NCI-H460 (cell line): ENCODE measurements at regions not wholly inside any gene's neighbourhood (a gene's known extent, or its start where the extent isn't known, plus 50 kb on each side); places are given as distances from the start of the nearest gene placed in this dataset.

Source experiments
- DNase-seq: peaks from one replicate; pipeline ENCODE4 v3.0.0-alpha.2; 2016; ENCODE audit warnings: low read depth; ENCODE audit errors: extremely low read depth

DNA sequence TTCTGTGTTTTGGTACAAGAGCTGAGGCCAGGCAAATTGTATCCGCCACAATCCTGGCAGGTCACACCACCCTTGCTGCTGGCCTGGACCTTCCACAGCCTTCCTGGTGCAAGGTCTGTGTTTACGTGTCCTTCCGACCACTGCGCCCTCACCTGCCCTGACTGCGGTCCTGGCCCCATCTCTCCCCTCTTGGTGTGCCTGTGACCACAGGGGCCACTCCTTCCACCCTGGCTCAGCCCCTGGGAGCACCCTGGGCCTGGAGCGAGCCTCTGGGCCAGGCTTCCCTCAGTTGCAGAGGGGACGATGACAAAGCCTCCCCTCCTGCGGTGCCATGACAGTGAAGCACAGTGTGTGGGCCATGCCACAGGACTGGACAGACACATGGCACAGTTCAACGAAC lies 104.5 kb downstream of the PLXNA1 start:
- no peak for DNase-seq

DNA sequence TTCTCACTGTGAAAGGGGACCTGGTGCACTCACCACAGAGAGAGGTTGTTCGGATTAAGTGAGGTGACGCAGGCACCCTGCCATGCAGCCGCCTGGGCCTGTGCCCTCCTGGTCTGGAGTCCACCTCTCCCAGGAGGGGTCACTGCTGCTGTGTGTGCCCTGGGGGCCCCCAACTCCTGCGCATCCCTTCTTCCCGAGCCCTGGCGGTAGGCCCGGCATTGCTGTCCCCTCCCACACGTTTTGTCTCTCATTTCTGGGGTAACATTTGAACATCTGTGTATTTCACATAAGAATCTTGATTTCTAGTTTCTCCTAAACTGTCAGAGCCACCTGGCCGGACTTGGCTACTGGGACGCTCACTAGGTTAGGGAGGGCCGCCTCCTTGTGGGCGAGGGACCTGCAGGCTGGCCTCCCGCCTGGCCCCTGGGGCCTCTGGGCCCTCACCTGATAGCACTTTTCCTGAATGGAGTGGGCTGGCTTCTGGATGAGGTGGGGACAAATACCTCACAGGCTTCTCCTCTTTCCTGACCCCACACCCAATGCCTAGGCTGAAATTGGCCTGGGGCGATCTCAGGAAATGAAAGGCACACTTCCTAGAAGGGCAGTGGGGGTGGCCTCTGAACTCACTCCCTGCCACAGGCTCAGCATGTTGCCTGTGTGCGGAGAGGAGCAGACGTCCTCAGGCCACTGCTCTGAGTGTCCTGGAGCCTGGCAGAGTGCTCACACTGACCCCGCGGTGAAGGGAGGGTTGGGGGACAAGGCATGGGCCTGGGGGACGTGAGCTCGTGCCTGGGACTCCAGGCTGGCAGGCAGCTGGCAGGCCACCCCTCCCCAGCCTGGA lies 104.2 kb upstream of the PRR23E start:
- no peak for DNase-seq

DNA sequence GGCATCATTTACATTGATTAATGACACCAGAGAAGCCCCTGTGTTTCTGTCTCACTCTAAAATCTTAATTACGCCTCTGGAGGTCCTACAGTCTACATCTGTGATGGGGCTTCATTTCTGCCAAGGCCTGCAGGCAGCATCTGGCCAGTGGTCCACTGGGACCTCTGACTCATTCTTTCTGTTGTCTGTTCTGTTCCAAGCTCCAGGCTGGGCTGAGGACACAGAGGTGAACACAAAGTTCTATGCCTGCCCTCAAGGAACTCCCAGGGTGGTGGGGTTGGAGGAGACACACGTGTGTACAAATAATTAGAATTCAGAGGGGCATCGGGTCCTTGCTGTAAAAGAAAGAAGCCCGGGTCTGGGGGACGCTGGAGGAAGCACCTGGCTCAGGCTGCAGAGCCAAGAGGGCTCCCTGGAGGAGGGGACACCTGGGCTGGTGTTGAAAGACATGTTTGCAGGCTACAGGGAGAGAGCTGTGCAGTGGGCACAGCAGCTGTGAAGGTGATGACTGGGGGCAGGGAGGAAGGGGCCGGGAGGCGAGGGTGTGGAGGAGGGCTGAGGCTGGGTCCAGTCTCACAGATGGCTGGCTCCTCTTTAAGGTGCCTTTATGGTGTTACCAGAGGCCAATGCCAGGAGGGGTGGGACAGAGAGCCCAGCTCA lies 103.3 kb upstream of the PRR23E start:
- no peak for DNase-seq

DNA sequence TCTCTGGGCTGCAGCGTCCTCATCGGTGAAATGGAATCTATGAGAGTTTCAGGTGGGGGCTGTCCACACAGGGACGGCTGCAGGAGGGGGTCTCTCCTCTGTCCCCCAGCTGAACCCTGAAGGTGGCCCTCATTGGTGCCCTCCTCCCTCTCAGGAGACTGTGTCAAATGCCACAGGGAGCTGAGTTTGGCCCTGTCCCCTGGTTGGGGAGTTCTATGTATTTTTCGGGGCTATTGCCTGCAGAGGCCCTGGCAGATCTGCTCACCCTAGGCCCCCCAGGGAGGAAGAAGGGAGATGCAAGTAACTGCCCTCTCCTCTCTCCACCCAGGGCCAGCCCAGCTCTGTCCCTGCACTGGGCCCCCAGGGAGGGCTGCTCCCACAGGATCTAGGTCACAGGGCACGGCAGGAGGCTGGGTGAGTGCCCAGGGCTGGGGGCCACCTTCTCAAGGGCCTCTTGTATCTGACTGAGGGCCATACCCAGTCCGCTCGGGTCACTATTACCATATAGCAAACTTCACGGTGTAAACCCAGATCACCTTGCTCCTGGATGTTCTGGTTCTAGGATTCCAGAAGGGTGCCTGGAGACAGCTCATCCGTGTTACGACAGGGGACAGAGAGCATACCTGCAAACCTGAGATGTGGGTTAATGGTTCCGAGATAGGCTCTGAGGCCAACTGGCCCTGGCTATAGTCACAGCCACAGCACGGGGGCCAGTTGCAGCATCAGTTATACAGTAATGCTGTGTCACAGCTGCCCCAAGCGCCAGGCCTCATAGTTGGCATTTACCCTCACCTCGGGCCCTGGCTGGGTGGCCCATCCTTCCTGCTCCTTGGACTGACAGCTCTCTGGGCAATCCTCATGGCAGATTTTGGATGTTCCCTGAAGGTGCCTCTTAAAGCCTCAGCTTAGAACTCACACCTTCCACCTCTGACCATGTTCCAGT lies 102.4 kb upstream of the PRR23E start:
- no peak for DNase-seq

DNA sequence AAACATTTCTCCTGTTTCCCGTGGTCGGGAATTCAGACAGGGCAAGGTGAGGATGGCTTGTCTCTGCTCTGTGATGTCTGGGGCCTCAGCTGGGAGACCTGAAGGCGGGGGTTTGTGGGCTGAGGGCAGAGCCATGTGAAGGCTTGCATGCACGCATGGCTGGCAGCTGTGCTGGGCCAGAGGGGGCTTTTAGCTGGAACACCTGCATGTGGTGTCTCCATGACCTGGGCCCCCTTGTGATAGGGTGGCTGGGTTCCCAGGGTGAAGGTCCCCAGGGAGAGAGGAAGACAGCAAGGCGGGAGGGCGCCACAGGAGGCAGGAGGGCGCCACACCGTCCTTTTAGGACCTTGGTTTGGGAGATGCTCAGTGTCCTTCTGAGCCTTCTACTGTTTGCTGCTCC lies 101.6 kb upstream of the PRR23E start:
- DNase-seq: no peak

DNA sequence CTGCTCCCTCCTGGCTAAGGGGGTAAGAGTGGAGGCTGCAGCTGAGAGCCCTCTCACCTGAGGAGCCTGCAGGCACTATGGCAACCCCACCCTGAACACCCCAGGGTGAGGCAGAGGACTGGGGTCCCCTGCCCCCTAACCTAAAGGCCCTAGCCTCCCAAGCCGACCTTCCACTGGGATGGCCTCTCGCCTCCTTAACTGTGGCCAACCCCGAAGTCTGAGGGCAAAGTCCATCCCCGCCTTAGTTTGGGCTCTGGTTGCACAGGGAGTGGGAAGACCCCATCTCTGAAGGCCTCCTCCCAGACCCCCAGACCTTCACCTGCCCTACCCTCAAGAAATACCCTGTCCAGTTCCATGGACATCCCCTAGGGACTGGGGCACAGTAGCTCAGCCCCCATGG lies 100.6 kb upstream of the PRR23E start:
- no peak for DNase-seq

DNA sequence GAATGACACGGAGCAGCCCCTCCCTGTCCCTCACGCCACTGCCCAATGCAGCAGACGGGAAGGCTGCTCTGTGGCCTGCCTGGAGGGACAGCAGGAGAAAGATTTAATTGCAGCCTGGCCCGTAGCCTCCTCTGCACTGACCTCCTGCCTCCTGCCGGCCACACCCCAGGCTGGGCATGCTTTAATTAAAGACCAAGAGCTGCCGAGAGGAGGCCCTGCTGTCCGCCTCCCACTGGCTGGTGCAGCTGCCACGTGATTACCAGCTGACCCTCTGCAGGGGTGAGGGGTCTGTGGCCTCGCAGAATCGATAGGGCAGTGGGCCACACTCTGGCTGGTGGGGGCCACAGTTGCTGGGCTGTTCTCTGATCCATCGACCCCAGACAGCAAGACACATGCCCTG lies 100.2 kb upstream of the PRR23E start:
- DNase-seq: no peak

DNA sequence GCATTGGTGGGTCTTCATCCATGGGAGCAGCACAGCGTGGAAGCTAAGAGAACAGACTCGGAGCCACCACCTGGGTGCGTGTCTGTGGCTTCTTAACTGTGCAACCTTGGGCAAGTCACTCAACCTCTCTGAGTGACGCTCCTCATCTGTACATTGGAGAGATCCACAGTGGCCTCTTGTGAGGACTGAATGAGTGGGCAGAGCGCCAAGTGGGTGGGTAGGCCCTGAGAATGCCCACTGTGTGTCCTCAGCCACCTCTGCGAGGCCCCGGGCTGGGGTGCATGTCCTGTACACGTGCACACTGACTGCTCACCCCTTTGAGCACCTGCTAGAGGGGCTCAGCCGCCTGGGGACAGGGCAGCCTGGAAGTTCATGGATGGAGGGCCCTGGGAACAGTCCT lies 99.6 kb upstream of the PRR23E start:
- DNase-seq: no peak

DNA sequence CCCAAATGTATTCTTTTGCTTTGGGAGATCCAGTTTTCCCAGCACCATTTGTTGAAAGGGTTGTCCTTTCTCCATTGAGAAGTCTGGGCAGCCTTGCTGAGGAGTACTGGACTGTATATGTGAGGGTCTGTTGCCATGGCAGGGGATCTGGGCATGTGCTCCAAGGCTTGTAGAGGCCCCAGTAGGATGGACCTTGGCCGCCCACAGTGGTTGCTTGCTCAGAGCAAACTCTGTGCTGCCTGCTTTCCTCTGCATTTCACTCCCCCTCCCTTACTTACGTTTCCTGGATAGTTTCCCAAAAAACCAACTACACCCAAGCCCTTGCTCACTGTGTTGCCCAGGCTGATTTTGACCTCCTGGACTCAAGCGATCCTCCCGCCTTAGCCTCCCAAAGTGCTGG lies 97.2 kb upstream of the PRR23E start:
- DNase-seq: no peak

DNA sequence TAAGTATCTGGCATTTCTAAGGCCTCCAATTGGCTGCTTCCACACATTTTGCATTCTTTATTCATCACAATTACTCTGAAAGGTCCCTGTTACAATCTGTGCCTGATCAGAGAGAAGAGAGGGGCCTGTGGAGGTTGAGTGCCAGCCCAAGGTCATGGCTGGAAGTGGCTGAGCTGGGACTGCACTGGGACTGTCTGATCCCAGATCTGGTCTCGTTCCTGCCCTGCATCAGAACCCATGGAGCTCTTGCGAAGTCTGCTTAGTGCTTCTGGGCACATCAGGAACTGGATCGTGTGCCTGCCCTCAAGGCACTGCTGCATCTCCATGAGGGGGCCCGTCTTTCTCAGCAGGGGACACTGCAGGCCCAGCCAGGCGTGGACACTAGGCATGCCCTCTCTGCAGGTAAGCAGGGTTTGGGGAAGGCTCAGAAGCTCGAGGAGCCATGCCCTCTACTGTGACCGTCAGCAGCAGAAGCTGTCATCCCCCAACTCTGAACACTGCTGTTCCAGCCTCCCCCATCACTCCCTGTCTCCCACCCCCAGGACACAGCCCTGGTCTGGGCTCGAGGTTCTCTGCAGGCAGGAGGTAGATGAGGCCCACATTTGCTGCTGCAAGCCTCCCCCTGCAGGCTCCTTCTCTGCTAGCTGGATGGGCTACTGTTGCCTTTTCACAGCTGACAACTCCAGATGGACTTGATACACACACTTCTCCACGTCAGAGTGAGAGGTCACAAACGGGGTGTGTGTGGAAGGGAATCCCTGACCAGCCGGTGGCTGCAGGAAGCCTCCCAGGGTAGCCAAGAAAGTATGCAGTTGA lies 96.5 kb upstream of the PRR23E start:
- no peak for DNase-seq

DNA sequence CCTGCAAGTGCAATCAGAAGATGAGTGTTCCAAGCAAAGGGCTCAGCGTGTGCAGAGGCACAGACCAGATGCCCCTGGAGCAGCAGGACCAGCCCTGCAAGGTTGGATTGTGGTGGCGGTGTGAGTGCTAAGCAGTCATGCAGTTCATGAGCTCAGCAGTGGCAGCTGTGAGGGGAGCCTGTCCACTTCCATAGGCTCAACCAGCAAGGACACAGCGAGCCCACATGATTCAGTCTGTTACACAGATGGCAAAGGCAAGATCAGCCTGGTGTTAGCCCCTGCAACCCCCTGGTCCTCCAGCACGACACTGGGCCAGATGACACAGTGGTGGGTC lies 95.9 kb upstream of the PRR23E start:
- DNase-seq: no peak

DNA sequence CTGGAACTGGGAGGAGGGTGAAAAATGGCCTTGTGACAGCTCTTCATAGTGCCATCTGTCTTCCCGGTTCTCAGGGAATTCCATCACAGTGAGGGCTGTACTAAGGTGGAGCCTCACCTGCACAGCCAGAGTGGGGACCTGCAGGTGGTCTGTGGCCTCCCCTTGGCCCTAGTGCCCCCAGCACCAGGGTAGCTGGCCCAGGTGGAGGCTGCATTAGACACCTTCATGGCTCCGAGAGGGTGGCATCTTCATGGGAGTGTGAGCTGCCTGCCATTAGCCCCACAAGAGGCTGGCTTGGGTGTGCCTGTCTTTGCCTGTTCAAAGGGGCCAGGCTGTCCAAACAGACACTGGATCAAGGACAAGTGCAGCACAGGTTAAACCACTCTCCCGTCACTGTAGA lies 95.5 kb upstream of the PRR23E start:
- no peak for DNase-seq

DNA sequence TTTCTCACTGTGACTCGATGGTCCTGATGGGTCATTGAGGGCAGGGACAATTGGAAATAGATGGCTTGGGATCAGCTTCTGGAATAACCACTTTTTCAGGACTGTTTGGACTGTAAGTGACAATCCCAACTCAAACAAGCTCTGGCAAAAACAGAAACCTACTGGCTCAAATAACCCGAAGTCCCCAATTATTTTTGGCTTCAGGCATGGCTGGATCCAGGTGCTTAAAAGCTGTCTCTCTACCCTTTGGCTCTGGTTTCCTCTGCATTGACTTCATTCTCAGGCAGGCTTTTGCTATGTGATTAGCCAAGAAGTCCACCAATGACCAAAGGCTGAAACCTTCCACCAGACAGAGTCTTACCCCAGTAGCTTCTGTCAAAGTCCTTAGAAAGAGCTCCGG lies 92.9 kb upstream of the PRR23E start:
- no peak for DNase-seq

DNA sequence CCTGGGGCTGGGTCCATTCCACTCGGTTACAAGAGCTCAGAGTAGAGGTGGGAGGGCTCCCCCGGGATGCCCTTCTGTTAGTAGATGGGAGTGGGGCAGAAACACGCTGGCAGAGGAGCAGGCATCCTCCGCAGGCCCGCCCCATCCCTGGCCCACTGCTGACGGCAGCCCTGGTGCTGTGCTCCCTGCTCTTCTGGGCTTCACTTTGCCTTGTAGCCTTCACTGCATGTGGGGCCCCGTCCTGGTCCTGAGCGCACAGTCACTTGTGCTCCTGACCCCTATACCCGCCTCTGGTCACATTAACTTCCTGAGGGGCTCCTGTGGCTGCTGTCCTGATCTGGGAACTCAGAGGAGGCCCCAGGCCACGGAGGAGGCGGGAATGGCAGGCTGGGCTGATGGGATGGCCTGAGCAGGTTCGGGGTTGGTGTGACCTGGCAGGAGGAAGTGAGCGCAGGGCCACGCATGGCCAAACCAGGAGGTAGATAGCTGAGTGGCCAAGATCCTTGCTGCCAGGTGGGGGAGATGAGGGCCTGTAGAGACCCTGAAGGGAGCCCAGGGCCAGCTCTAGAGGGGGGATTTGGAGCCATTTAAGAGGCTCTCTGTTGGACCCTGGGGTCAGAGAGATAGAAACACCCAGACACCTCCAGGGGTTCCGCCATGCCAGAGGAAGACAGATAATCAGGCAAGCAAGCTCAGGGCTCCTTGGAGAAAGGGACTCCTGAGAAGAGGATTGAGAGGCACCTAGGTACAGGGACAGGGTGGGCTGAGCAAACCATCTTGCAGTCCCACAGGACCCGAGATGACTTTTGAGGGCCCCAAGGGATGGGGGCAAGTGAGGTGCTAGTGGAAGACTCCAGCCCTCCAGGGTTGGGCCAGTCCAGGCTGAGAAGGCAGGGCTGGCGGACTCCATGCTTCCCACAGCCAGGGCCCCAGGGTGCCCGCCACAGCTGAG lies 92.2 kb upstream of the PRR23E start:
- no peak for DNase-seq

DNA sequence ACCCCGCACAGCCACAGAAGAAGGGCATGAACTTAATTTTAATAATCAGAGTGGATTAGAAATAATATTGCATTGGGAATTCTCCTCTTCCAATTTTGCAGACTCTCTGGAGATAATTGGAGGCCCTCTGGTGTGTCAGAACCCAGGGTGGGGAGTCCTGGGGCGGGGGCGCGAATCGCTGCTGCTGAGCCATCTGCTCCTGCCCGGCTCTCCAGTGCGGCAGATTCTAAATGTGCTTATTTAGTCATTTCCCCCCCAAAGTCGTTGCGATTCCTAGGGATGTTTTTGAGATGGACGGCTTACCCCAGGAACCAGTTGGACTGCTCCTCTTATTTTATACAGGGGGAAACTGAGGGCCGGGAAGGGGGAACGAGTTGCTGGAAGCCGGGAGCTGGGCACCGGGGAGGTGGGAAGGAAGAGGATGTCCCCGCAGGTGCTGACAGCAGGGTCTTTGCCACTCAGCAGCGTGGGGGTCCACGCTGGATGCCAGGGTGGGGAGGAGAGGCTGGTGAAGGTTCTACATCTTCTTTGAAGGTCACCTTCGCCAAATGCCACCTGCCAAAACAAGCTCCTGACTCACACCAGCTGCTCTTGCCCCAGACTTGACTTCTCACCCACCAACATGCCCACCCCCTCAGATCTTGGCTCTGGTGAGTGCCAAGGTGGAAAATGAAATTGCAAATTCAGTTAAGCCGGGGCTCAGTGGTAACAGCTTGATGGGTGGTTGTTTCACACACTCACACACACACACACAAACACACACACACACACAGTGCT lies 91.3 kb upstream of the PRR23E start:
- DNase-seq: no peak

DNA sequence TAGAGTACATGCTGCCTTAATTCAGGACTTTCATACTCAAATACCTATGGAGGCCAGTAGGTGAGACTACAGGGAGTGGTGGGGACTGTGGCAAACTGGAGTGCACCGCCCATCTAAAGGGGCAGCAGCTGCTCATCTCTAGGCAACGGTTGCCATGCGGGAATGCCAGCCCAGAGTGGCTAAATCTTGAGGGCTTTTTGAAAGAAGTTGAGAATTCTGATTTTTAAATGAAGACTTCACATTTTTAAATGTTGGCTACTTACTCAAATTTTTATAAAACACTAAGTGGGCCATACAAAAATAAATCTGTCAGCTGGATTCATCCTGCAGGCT lies 90.8 kb upstream of the PRR23E start:
- no peak for DNase-seq

DNA sequence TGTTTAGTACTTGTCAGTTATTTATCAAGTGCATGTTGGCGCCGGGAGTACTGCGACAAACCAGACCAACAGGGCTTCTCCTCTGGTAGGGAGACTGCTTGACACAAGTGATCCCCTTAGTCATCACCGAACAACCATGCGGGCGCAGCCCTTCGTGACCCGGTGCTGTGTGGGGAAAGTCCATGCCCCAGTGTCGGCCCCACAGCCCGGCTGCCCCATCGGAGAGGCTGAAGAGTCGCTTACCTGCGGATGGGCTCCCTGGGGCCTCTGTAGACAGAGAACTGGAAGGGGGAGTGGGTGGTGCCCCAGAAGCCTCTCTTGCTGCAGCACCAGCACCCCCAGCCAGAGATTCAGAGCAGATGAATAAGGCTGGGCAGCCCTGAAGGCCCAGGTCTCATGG lies 90.3 kb upstream of the PRR23E start:
- DNase-seq: no peak

DNA sequence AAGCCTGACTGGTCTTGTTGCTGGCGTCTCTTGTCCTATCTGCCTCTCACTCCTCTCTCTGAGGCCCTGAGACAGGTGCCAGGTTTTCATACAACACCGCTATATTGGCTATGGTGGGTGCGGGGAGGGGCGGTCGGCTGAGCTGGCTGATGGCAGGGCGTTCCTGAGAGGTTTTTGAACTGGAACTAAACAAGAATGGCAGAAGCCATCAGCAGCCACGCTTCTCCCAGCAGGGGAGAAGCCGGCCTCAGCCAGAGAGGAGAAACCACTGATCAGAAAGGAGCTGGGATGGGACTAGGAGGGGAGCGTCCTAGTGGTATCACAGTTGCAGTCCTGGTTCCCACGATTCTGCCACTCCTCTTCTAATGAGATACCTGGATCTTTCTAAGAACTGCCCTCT lies 89.9 kb upstream of the PRR23E start:
- no peak for DNase-seq

DNA sequence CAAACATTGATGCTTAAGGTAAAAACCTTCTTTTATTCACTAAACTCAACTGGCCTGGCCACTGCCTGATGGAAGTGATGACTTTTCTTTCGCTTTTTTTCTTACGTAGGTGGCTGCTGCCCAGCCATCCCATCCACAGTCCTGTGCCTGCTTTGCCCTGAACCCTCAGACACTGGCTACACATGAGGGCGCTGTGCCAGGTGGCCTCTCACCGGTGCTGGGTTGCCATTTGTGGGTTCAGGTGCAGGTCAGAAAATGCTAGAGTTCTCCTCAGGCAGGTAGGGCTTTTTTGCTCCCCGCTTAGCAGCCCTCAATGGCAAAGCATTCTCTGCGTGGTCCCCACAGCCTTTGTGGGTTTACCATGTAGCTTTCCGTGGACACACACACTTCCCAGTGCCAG lies 88.3 kb upstream of the PRR23E start:
- DNase-seq: no peak
